GM19395 (cell line): ENCODE measurements at regions not wholly inside any gene's neighbourhood (a gene's known extent, or its start where the extent isn't known, plus 50 kb on each side); places are given as distances from the start of the nearest gene placed in this dataset.
"Not testable (repeated sequence)": the region's sequence is repeated elsewhere in the genome, so short reads cannot be mapped to it uniquely, and the experiment has no call there.

Experiments used
- ATAC-seq: cut with Tn5 transposase; IDR thresholded peaks from one replicate; pipeline ENCODE4 v1.9.1; 2021; ENCODE audit warnings: mild to moderate bottlenecking, moderate library complexity; ENCODE audit not compliant: unreplicated experiment

- no peak for ATAC-seq
These were observed 189.0 kb upstream of the HES1 start for GRCh38 chr3:193946945-193947344.

- no peak for ATAC-seq
These were observed 188.4 kb upstream of the HES1 start for GRCh38 chr3:193947596-193947995.

GRCh38 chr3:193948459-193948858 lies 187.5 kb upstream of the HES1 start:
- ATAC-seq: no peak

GRCh38 chr3:193951859-193952258 lies 184.1 kb upstream of the HES1 start:
- ATAC-seq: no peak

- ATAC-seq: no peak
These were observed 181.2 kb upstream of the HES1 start for GRCh38 chr3:193954752-193955151.

- ATAC-seq: no peak
These were observed 180.2 kb upstream of the HES1 start for GRCh38 chr3:193955719-193956118.

GRCh38 chr3:193959861-193960260 lies 176.1 kb upstream of the HES1 start:
- no peak for ATAC-seq

GRCh38 chr3:193960487-193961274 lies 175.3 kb upstream of the HES1 start:
- ATAC-seq: no peak

- no peak for ATAC-seq
These were observed 172.8 kb upstream of the HES1 start for GRCh38 chr3:193962986-193963685.

GRCh38 chr3:193963808-193964516 lies 172.0 kb upstream of the HES1 start:
- ATAC-seq: no peak

GRCh38 chr3:193964517-193964880 lies 171.4 kb upstream of the HES1 start:
- no peak for ATAC-seq

- ATAC-seq: no peak
These were observed 167.5 kb upstream of the HES1 start for GRCh38 chr3:193968380-193968974.

GRCh38 chr3:193970131-193970772 lies 165.7 kb upstream of the HES1 start:
- not testable (repeated sequence) for ATAC-seq

- ATAC-seq: peak; percentile 64
These were observed 165.2 kb upstream of the HES1 start for GRCh38 chr3:193970773-193971206.

- peak; percentile 70 for ATAC-seq
These were observed 164.6 kb upstream of the HES1 start for GRCh38 chr3:193971261-193971751.

GRCh38 chr3:193971966-193972365 lies 164.0 kb upstream of the HES1 start:
- ATAC-seq: no peak

GRCh38 chr3:193972832-193973231 lies 163.1 kb upstream of the HES1 start:
- no peak for ATAC-seq

- ATAC-seq: no peak
These were observed 161.7 kb upstream of the HES1 start for GRCh38 chr3:193974191-193974652.

- no peak for ATAC-seq
These were observed 161.0 kb upstream of the HES1 start for GRCh38 chr3:193974671-193975535.

GRCh38 chr3:193977622-193978021 lies 158.3 kb upstream of the HES1 start:
- no peak for ATAC-seq
